ENCODE measurements at regions not wholly inside any gene's neighbourhood (a gene's known extent, or its start where the extent isn't known, plus 50 kb on each side); places are given as distances from the start of the nearest gene placed in this dataset.

- TF ChIP-seq POLR2A (IDR thresholded peaks at IDR 0.05) (no peak), CTCF (IDR thresholded peaks at IDR 0.05) (no peak)
These were observed 249.4 kb downstream of the MN1 start for GRCh38 chr22:27552176-27552575.
